Right atrium auricular region (tissue), 2 donors: ENCODE measurements at regions not wholly inside any gene's neighbourhood (a gene's known extent, or its start where the extent isn't known, plus 50 kb on each side); places are given as distances from the start of the nearest gene placed in this dataset.
"Not testable (repeated sequence)": the region's sequence is repeated elsewhere in the genome, so short reads cannot be mapped to it uniquely, and the experiment has no call there.

Experiments used
- DNase-seq: peaks from one replicate; pipeline ENCODE4 v3.0.0-alpha.2; 2019; ENCODE audit warnings: low spot score
- H3K27ac ChIP-seq, 2 donors: fragments of 200-600 bp; sonication (generic); 1 replicate in 1 of 2; 2 replicates in 1 of 2; pipeline ENCODE4 v1.5.1; 2016 to 2019
- H3K27me3 ChIP-seq, 2 donors: fragments of 200-600 bp; sonication (generic); one replicate each; pipeline versions ENCODE4 v1.5.1 to v1.6.0; 2017 to 2019
- H3K36me3 ChIP-seq: fragments of 200-600 bp; sonication (generic); one replicate; pipeline ENCODE4 v1.5.1; 2016
- H3K4me1 ChIP-seq, 2 donors: fragments of 200-600 bp; sonication (generic); one replicate each; pipeline versions ENCODE4 v1.5.1 to v1.6.0; 2017 to 2019
- H3K4me3 ChIP-seq, 2 donors: fragments of 200-600 bp; sonication (generic); 1 replicate in 1 of 2; 2 replicates in 1 of 2; pipeline ENCODE4 v1.5.1; 2017 to 2019; ENCODE audit warnings: mild to moderate bottlenecking in 1 of 2, moderate library complexity in 1 of 2
- H3K9me3 ChIP-seq, 2 donors: fragments of 200-600 bp; sonication (generic); one replicate each; pipeline ENCODE4 v1.5.1; 2019
- CTCF ChIP-seq, 2 donors: fragments of 200-600 bp; sonication (generic); IDR thresholded peaks; one replicate each; pipeline ENCODE4 v1.5.1; 2019; ENCODE audit warnings: antibody characterized with exemption in 2 of 2

GRCh38 chr4:160352637-160353036 is 1249.8 kb downstream of the RAPGEF2 start:
- DNase-seq: no peak
- Histone ChIP-seq H3K27me3 (no peaks in the 10 kb centered on the region), H3K9me3 (no peaks in the 10 kb centered on the region), H3K36me3 (no peaks in the 10 kb centered on the region), H3K27ac (no peak overlapping the region), H3K4me3 (no peak overlapping the region), H3K4me1 (no peaks in the 10 kb centered on the region)
- TF ChIP-seq CTCF (IDR thresholded peaks at IDR 0.05): no peak

- no peaks in the 10 kb centered on the region for H3K4me1 ChIP-seq
- DNase-seq: no peak
- H3K27ac ChIP-seq: no peak overlapping the region
- H3K36me3 ChIP-seq: no peaks in the 10 kb centered on the region
- TF ChIP-seq CTCF (IDR thresholded peaks at IDR 0.05): no peak
- H3K4me3 ChIP-seq: no peak overlapping the region
- H3K9me3 ChIP-seq: no peaks in the 10 kb centered on the region
- no peaks in the 10 kb centered on the region for H3K27me3 ChIP-seq
These were observed 1250.7 kb downstream of the RAPGEF2 start for GRCh38 chr4:160353548-160353947.

DNA sequence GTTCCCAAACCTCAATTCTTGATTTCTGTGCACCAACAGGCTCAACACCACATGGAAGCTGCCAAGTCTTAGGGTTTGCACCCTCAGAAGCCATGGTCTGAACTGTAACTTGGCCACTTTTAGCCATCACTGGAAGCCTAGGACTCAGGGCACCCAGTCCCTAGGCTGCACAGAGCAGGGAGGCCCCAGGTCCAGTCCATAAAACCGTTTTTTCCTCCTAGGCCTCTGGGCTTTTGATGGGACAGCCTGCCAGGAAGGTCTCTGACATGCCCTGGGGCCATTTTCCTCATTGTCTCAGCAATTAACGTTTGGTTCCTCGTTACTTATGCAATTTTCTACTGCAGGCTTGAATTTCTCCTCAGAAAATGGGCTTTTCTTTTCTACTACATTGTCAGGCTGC is 1259.6 kb downstream of the RAPGEF2 start:
- Histone ChIP-seq H3K9me3 (no peaks in the 10 kb centered on the region), H3K4me1 (no peaks in the 10 kb centered on the region), H3K4me3 (no peak overlapping the region), H3K27ac (no peak overlapping the region), H3K36me3 (no peaks in the 10 kb centered on the region), H3K27me3 (no peaks in the 10 kb centered on the region)
- no peak for TF ChIP-seq CTCF (IDR thresholded peaks at IDR 0.05)
- DNase-seq: no peak

GRCh38 chr4:160364217-160364616 is 1261.3 kb downstream of the RAPGEF2 start:
- Histone ChIP-seq H3K4me3 (no peak overlapping the region), H3K27ac (no peak overlapping the region), H3K4me1 (no peaks in the 10 kb centered on the region), H3K36me3 (no peaks in the 10 kb centered on the region), H3K9me3 (no peaks in the 10 kb centered on the region), H3K27me3 (no peaks in the 10 kb centered on the region)
- no peak for TF ChIP-seq CTCF (IDR thresholded peaks at IDR 0.05)
- DNase-seq: no peak

GRCh38 chr4:160364665-160365064 is 1261.8 kb downstream of the RAPGEF2 start:
- DNase-seq, H3K27ac ChIP-seq, H3K4me1 ChIP-seq, H3K27me3 ChIP-seq, H3K9me3 ChIP-seq, H3K36me3 ChIP-seq, H3K4me3 ChIP-seq: not testable (repeated sequence)

DNA sequence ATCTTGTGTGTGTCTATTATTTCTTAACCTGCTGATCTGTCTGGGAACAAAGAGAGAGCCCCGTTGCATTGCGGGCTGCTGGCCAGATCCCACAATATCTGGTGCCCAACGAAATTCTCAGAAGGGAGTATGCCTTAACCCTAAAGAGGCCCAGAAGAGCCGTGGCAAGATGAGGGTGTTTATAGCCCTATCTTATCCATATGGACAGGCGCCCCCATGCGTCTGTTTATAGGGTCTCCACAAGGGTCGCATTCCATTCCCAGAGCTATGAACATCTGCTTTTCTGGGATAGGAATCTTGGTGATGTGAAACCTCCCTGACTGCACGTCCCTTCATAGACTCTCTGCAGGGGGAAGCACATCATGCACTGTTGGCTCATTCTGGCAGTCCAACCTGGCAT is 1262.5 kb downstream of the RAPGEF2 start:
- H3K27ac ChIP-seq, H3K9me3 ChIP-seq, H3K36me3 ChIP-seq, H3K4me1 ChIP-seq, H3K4me3 ChIP-seq, H3K27me3 ChIP-seq, DNase-seq: not testable (repeated sequence)

- Histone ChIP-seq H3K27me3 (no peaks in the 10 kb centered on the region), H3K27ac (no peak overlapping the region), H3K4me1 (no peaks in the 10 kb centered on the region), H3K36me3 (no peaks in the 10 kb centered on the region), H3K4me3 (no peak overlapping the region), H3K9me3 (no peaks in the 10 kb centered on the region)
- TF ChIP-seq CTCF (IDR thresholded peaks at IDR 0.05): no peak
- DNase-seq: no peak
These were observed 1267.2 kb downstream of the RAPGEF2 start for GRCh38 chr4:160370046-160370445.
